ENCODE measurements at regions not wholly inside any gene's neighbourhood (a gene's known extent, or its start where the extent isn't known, plus 50 kb on each side); places are given as distances from the start of the nearest gene placed in this dataset.
A peak's percentile ranks its signal among the peaks of the same experiment; 100 is the strongest.

DNA sequence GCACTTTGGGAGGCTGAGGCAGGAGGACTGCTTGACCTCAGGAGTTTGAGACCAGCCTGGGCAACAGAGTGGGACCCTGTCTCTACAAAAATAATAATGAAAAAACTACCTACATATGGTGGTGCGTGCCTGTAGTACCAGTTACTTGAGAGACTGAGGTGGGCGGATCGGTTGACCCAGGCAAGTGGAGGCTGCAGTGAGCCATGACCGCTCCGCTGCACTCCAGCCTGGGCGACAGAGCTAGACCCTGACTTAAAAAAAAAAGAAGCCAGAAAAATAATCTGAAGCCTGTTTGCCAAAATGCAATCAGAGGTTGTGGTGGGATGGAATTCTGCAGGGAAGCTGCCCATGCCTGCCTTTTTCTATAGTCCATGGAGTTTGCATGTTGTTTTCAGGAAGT, 50.4 kb upstream of the GGTA1 start:
- DNase-seq: no peak

DNA sequence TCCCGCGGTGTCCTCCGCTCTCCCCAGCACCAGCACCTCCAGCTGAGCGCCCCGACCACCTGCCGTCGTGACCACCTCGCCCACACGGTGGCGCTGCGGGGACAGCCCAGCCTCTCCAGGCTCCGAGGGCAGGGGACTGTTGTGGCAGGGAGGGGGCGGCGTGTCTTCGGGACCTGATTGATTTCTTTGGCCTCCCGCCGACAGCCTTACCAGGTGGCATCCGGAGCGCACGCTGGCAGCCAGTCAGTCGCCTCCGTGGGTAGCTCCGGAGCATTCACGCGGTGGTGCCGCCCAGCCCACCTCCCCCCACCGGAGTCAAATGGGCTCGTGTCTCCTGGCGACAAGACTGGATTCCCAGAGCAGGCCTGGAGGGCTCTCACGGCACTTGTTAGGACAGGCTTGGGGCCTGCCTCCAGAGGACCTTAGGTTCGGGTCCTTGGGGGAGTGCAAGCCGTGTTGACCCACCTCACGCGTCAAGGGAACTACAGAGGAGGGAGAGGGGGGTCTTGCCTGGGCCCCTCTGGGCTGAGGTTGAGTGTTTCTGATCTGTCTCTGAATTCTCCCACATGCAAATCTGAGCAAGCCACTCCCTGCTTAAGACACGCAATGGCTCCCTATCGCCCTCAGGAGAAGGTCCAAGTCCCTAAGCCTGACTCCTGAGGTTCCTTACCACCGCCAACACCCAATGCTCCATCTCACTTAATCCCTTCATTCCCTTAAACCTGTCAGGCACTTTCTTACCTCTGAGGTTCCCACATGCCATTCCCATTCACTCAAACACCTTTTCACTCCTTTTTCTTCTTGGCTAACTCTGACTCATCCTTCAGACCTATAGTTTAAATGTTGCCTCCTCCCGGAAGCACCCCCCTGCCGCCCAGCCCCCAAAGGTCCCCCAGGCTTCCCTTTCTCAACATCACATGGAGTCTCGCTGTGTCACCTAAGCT, 51.2 kb upstream of the GGTA1 start:
- peak; percentile 55 for DNase-seq

DNA sequence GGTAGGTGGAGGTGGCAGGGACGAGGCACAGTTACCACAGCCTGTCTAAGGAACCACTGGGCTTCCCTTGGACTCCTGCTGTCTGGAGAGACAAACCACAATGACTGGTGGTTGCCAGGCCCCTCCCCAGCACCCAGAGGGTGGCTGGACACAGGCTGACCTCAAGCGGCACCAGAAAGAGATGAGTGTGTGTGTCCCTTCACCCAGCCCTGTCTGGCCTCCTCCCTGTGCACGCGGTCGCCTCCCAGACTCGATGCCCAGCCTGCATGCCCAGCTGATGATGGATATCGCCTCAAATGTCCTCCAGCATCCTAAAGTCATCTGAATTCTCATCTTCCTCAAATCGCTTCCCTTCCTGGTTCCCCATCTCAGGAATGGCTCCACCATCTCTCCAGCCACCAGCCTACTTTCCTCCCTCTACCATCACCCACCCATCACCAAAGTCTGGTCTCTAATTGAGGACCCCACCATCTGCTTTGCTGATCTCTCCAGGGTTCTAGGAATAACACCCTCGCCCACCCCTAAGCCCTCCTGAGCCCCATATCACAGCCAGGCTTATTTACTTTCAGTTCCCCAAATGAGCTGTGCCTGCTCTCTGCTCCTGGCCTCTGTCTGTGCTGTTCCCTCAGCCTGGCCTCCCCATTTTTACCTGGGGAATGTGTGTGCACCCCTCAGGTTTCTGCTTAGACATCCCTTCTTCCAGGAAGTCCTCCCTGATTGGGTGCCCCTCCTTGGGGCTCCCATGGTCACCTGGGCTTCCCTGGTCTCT, 52.5 kb upstream of the GGTA1 start:
- DNase-seq: no peak

DNA sequence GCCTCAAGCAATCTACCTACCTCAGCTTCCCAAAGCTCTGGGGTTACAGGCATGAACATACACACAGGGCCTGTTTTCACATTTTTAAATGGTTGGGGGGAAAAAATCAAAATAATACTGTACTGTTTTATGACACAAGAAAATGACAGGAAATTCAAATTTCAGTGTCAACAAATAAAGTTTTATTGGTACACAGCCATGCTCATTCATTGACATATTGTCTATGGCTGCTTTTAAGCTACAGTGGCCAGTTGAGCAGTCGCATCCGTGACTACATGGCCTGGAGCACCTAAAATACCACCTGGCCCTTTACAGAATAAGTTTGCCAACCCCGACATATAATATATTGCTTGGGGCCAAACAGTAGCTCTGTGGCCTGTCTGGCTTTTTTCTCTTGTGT, 56.4 kb upstream of the GGTA1 start:
- no peak for DNase-seq

DNA sequence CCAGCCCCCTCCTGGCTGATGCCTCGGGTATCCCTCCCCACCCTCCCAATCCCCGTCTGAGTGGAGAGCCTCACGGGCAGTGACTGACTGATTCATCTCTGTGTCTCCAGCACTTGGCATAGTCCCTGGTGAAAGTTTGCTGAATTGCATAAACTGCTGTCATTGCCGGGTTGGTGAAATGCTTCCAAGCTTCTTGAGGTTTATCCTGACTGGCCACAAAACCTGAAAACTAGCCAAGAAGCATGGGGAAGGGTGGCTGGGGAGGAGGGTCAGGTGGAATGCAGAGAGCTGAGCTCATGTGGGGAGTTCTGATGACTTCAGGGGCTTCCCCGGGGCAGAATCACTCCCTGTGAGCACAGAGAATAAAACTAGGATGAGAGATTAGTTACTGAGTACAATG, 56.9 kb upstream of the GGTA1 start:
- DNase-seq: no peak

DNA sequence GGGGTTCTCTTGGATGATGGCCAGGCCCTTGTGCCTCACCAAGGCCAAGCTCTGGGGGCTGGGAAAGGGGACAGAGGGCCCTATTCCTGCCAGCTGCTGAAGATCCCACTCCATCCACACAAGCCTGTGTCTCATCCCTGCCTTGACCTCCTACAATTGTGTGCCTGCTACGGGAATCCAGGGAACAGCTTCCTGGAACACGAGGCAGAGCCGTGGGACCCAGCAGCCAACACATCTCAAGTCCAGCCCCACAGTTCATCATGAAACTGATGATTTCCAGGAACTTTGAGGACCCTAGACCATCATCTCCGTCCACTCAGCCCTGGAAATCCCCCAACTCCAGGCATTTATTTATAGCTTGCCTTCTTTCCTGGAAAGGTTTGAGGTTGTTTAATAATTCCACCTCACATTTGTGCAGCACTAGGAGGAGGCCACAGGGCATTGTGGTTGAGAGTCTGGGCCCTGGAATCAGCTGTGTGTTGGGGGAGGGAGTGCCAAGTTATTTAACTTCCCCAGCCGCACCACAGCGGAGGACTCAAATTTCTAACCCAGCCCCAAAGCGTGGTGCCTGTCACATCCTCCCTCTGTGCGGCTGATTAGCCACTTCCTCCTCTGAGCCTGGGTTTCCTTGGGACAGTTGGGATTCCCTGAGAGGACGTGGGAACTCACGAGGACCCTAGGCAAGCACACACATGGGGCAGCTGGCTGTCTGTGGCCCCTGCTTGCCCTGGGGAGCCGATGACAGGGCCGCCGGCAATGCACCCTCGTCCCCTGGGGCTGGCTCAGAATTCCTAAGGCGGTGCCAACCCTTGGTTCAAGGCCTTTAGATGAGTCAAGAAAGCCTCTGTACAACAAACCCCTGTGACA, 58.2 kb upstream of the GGTA1 start:
- DNase-seq: no peak

DNA sequence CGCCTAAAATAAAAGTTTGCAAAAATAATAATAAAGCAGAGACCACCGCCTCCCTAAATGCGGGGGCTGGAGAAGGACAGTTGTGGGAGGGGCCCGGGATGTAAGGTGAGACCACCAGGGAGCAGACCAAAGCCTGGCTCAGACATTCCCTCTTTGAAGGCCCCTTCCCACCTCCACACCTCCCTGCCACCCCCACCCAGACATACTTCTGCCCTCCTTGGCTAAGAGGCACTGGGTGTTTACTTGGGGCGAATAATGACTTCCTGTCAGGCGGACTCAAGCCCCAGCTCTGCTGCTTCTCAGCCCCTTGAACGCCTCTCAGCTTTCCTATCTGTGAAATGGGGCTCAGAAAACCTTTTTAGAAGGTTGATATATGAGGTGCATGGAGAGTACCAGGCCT, 58.8 kb upstream of the GGTA1 start:
- DNase-seq: no peak

DNA sequence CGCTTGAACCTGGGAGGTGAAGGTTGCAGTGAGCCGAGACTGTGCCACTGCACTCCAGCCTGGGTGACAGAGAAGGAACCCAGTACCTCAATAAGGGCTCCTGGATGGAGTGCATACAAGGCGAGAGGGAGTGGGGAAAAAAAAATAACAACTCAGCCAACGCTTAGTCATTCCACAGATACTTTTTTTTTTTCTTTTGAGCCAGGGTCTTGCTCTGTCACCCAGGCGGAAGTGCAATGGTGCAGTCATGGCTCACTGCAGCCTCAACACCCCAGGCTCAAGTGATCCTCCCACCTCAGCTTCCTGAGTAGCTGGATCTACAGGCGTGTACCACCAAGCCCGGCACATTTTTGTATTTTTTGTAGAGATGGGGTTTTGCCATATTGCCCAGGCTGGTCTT, 59.5 kb upstream of the GGTA1 start:
- DNase-seq: no peak

DNA sequence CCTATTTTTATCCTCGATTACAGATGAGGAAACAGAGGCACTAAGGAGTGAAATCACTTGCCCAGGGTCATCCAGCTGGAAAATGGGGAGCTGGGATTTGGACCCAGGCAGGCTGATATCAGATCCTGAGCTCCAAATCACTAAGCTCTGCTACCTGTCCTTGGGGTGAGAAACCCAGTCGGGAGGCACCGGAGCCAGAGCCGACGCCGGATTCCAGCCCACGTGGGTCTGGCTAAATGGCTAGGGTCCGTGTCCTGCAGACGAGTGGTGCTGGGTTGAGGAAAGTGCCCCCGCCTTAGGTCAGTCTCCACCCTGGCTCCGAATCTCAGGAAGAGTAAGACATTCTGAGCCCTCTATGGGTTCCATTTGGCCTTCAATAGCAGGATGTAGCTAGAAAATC, 61.3 kb upstream of the GGTA1 start:
- DNase-seq: no peak

DNA sequence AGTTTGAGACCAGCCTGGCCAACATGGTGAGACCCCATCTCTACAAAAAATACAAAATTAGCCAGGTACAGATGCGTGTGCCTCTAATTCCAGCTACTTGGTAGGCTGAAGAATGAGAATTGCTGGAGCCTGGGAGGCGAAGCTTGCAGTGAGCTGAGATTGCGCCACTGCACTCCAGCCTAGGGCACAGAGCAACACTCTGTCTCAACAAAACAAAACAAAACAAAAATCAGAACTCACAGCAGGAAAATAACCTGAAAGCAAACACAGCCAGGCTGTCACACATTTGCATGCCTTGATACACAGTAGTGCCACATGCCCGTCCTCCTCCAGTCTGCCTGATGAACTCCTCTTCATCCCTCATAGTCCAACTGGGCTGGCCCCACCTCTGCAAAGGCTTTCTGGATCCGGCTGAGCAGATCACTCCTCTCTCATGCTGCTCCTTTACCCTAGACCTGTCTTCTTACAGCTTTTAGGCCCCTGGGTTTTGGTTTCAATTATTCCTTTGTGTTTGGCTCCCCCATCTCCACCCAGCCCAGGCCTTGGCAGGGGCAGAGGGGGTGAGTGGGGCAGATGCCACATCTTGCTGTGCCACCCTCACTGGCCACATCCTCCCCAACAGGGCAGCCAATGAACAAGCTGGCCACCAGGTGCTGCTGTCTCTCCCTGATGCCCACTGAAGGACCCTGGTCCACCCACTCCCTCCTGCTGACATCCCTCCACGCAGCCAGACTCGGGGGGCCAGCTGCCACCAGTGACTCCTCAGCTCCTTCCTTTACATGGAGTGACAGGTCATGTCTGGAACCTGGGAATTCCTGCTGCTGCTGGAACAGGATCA, 62.0 kb upstream of the GGTA1 start:
- DNase-seq: no peak

DNA sequence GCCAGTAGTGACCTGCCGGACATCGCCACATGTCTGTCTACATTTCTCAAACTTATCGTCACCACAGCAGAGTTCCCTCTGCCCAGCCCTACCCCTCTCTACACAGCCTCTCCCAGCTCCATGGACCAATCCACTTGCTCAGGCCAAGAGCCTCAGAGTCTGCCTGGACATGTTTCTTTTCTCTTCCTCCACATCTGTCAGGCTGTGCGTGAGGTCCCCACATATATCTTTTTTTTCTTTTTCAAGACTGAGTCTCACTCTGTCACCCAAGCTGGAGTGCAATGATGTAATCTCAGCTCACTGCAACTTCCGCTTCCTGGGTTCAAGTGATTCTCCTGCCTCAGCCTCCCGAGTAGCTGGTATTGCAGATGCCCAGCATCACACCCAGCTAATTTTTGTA, 62.7 kb upstream of the GGTA1 start:
- DNase-seq: no peak

DNA sequence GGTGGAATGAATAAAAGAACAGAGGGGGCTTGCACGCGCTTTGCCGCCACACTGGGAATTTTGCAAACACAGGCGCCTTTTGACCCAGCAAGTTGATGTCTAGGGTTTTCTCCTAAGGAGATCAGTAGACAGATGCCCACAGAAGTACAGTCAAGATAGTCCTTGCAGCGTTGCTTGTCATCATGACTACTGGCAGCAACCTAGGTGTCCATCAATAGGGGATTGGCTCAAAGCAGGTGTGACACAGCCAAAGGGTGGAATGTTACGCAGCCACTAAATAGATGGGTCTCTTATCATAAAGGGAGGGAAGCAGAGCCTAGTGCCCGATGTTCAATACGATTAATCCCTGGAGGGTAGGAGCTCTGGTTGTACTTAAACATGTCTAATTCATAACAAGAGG, 63.8 kb upstream of the GGTA1 start:
- no peak for DNase-seq

DNA sequence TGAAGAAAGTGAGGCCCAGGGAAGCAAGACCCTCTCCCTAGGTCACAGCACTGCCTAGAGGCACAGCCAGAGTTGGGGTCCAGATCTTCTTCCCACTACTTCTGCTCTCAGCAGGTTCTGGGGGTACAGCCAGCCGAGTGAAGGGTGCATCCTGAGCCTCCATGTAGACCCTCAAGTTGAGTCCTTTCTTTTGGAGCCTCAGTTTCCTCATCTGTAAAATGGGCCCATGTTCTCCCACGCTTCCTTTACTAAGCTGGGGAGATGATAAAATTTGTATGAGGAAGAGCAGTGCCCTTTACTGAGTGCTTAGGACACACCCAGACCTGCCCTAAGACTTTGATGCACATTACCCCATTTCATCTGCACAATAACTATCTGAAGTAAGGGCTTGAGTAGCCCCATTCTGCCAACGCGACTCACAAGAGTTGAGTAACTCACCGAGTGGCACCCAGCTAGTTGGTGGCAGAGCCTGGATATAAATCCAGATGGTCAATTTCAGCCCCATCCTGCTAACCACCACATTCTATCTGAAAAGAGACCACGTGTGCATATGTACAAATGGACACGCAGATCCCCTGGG, 64.3 kb upstream of the GGTA1 start:
- no peak for DNase-seq

DNA sequence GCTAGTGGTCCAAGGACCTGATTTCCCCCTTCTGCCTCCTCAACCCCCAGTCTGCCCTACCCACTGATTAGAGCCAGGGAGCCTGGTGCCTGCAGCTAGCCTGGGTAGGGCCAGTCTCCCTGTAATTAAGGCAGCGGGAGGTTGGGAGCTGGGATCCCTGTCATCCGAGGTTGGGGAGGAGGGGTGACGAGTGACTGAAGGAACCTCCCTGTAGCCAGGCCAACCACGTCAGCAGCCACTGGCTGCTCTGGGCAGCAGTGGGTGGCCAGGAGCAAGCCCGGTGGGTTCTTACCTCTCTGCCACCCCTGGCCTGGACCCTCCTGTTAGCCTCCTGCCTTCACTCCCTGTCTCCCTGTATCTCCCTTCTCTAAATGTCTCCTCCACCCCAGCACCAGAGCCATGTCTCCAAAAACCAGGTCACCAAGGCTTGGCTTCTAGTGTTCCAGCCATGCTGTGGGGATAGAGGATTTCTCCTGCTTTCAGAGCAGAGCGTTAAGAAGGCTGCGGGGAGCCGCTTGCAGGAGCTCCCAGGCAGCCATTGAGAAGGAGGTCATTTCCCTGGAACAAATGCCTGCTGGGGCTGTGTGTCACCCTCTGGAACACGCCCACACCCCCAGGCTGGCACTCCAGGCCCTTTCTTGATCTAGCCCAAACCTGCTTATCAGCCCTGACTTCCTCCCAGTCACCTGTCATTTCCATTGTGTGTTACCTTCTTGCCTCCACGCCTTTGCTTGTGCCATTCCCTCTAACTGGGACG, 65.0 kb upstream of the GGTA1 start:
- no peak for DNase-seq

DNA sequence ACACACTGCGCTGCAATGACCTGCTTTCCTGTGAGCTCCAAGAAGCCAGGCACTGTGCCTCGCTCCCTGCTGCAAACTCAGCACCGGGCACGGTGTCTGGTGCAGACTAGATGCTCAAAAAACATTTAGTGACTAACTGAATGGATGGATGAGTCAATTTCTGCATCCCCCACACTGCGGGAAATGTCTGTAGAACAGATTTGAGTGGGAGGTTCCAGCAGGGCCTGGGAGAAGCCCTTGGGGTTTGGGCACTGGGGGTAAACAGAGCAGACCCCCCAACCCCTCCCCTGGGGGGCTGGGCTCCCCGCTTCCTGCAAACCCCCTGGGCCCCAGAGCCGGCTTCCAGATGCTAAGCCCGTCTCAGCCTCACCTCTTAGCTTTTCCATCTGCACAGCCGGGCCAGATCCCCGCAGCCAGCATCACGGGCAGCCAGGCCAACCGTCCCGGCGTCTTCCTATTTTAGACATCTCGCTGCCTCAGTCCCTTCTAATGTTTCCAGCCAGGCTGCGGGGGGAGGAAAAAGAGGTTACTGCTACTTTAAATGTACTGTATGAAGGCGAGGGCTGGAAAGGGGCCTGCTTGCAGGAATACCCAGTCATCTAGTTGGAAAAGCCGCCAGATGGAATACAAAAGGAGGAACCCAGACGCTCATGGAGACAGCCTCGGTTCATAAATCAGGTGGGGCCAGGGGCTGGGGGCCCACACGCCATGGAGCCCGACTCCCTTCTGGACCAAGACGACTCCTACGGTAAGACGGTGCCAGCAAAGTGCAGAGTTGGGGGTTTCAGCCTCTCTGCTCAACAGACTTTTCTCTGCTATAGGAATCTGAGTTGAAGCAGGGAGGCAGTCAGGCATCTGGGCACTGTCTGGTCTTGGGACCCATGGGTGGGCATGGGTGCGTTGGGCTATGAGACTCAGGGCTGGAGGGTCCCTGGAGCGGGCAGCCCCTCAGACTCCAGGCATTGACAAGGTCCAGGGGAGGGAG, 67.1 kb upstream of the GGTA1 start:
- no peak for DNase-seq

DNA sequence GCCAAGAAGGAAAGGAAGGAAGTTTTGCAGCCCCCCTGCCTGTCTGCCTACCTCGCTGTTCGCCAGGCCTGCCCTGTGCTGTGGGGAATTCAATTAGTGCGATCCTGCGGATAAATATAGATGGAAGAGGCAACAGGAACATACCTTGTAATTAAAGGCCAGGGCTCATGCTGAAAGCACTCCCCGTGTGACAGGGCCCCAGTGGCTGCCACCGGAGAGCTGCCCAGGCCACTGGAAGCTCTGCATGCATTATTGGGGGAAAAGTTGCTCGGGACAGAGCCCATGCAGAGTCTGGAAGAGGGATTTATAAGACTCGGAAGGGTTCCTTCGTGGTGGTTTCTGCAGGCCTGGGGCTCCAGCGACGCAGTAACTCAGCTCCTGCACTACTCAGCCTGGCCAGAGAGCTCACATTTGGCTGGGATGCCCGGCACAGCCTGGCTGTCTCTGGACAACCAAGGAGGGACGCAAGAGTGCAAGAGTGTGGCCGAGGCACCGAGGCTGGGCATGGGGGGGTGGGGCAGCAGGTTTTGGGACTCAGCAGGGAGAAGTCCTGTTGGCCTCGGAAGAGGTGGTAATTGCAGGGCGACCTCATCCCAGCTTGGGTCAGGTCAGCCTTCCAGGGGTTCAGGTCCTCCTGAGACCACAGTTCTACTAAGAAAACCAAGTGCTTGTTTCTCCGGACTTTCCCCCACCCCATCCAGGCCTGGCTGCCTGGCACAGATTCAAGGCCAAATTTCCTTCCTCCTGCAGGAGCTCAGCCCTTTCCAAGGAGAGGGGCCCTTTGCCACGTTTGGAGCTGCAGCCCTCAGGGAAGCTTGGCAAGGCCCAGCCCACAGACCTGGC, 68.1 kb upstream of the GGTA1 start:
- no peak for DNase-seq

DNA sequence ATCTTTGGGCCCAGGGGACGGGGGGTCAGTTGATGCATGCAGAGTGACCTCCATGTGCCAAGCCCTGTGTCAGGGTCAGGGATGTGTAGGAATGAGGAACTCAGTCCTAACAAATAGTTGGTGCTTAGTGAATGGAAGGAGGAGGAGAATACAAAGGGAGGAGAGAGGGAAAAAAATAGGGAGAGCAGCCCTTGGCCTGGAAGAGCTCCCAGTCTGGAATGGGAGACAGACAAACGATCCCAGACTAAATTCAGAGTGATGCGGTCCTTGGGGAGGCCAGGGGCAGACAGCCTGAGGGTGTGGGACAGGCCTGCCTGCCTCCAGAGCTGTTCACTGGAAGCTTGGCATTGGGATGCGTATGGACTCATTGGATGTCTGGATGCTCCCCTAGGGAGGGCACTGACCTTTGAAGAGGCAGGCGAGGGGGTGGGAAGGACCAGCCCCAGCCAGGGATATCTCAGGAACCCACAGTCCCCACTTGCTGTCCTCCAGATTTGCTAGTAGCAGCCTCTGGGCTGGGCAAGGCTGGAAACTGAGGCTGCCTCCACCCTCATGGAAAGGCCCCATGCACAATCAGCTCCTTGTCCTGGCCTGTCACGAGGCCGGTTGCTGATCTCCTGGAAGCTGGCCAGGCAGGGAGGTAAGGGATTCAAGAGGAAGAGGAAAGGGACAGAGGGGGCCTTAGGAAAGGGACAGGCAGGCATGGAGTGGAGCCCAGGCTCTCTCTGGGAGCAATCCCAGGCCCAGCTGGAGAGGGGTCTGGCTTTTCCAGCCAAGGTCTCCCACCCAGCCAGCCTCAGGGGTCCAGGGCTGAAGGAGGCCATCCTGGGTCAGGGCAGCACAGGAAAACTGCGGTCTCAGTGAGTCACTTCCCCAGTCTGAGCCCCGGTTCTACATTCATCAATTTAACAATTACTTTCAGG, 69.0 kb upstream of the GGTA1 start:
- no peak for DNase-seq

DNA sequence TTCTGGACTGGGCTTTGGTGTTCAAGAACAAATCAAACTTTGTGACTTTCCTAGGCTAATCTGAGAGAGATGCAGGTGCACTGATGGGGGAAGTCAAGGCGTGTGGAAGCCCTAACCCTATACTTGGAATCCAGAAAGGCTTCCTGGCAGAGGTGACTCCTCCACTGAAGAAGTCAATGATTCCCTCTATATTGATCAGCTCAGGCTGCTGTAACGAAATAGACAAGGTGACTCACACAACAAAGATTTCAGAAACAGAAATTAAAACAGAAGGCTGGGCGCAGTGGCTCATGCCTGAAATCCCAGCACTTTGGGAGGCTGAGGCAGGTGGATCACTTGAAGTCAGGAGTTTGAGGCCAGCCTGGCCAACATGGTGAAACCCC, 69.6 kb upstream of the GGTA1 start:
- DNase-seq: no peak
